ENCODE measurements at regions not wholly inside any gene's neighbourhood (a gene's known extent, or its start where the extent isn't known, plus 50 kb on each side); places are given as distances from the start of the nearest gene placed in this dataset.

DNA sequence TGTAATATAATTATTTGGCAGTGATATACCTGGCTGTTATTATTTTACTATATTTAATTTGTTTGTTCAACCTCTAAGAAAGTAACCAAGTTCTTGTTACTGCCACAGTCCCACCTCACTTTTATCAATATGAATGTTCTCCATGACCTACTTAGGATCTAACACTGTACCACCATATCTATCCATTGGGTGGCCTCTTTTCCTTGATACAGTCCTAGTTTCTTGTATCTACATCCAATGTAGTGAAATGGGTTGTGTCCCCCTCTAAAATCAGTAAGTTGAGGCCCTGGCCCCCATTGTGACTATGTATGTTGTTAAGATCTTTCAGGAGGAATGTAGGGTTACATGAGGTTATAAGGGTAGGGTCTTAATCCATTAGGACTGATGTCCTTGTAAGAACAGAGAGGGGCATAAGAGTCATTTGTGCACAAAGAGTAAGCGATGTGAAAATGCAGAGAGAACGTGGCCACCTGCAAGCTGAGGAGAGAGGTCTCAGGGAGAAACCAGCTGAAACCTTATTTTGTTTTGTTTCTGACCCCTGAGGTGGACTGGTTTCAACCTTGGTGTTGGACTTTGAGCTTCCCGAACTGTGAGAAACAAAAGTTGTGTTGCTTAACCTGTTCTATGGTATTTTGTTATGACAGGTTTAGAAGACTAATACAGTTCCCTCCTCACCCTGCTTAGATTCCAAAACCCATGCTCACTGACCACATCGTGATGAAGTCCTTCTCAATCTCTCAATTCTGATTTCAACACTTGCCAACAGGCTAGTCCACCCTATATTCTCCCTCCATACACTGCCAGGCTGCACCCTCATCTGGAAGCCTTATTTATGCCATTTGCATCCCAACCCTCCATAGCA lies 387.3 kb upstream of the EPHA7 start:
- TF ChIP-seq, protein P1, sequence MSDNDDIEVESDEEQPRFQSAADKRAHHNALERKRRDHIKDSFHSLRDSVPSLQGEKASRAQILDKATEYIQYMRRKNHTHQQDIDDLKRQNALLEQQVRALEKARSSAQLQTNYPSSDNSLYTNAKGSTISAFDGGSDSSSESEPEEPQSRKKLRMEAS (IDR thresholded peaks at IDR 0.05), result no peak
- TF ChIP-seq, protein P2, sequence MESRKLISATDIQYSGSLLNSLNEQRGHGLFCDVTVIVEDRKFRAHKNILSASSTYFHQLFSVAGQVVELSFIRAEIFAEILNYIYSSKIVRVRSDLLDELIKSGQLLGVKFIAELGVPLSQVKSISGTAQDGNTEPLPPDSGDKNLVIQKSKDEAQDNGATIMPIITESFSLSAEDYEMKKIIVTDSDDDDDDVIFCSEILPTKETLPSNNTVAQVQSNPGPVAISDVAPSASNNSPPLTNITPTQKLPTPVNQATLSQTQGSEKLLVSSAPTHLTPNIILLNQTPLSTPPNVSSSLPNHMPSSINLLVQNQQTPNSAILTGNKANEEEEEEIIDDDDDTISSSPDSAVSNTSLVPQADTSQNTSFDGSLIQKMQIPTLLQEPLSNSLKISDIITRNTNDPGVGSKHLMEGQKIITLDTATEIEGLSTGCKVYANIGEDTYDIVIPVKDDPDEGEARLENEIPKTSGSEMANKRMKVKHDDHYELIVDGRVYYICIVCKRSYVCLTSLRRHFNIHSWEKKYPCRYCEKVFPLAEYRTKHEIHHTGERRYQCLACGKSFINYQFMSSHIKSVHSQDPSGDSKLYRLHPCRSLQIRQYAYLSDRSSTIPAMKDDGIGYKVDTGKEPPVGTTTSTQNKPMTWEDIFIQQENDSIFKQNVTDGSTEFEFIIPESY (IDR thresholded peaks at IDR 0.05), result no peak
- TF ChIP-seq TAF1 (conservative IDR thresholded peaks at IDR 0.05) (no peak), SP1 (IDR thresholded peaks at IDR 0.05) (no peak), FOXA2 (IDR thresholded peaks at IDR 0.05) (no peak), RXRA (IDR thresholded peaks at IDR 0.05) (no peak), HNF4G (IDR thresholded peaks at IDR 0.05) (no peak)
- whole genome bisulfite sequencing, result 79% methylated on average over 4 of the region's 4 CpGs
- Histone ChIP-seq H3K4me3 (ENCODE audit: low read depth in 1 of 3, low read length in 3 of 3) (no peak overlapping the region), H3K9ac (ENCODE audit: low read depth in 1 of 2, low read length in 2 of 2) (no peak overlapping the region), H3K36me3 (ENCODE audit: control insufficient read depth in 4 of 4, insufficient read depth in 3 of 4, low read depth in 1 of 4, low read length in 3 of 4) (no peaks in the 10 kb centered on the region), H3K27me3 (ENCODE audit: control insufficient read depth in 4 of 4, insufficient read depth in 4 of 4, low read length in 3 of 4) (no peaks in the 10 kb centered on the region), H3K4me1 (ENCODE audit: control insufficient read depth in 4 of 4, insufficient read depth in 4 of 4, low read length in 3 of 4) (no peaks in the 10 kb centered on the region), H3K27ac (ENCODE audit: low read depth in 1 of 2, low read length in 2 of 2) (no peak overlapping the region), H3K9me3 (ENCODE audit: control insufficient read depth in 4 of 4, low read length in 3 of 4) (no peaks in the 10 kb centered on the region)
- no peak for DNase-seq (ENCODE audit: low spot score)

DNA sequence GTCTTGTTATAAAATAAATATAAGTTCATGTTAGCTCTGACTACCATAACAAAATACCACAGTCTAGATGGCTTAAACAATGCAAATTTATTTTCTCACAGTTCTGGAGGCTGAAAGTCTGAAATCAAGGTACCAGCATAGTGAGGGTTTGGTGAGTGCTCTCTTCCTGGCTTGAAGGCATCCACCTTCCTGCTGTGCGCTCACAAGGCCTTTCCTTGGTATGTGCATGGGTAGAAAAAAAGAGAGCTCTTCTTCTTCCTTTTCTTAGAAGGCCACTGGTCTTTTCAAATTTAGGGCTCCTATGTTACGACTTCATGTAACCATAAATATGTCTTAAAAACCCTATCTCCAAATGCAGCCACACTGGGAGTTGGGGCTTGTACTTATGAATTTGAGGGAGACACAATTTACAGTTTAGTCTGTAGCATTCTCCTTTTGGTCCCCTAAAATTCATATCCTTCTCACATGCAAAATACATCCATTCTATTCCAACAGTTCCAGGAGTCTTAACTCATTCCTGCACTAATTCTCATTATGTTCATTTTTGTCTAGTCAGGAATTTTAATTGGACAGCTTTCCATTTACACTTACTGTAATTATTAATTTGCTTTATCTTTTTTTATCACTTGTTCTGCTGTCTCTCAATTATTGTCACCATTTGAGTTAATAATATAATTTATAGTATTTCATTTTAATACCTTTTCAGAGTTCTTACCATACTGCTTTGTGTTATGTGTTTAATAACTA lies 381.9 kb upstream of the EPHA7 start:
- H3K4me3 ChIP-seq (ENCODE audit: low read depth in 1 of 3, low read length in 3 of 3), result no peak overlapping the region
- no peak for DNase-seq (ENCODE audit: low spot score)
- no peak overlapping the region for H3K27ac ChIP-seq (ENCODE audit: low read depth in 1 of 2, low read length in 2 of 2)
- H3K4me1 ChIP-seq (ENCODE audit: control insufficient read depth in 4 of 4, insufficient read depth in 4 of 4, low read length in 3 of 4), result no peaks in the 10 kb centered on the region
- no peaks in the 10 kb centered on the region for H3K27me3 ChIP-seq (ENCODE audit: control insufficient read depth in 4 of 4, insufficient read depth in 4 of 4, low read length in 3 of 4)
- TF ChIP-seq RXRA (IDR thresholded peaks at IDR 0.05), result no peak
- TF ChIP-seq GABPA (IDR thresholded peaks at IDR 0.05 in 1 of 2, conservative IDR thresholded peaks at IDR 0.05 in 1 of 2), result no peak
- TF ChIP-seq, protein P1 (IDR thresholded peaks at IDR 0.05), result no peak
- no peak for TF ChIP-seq RAD21 (IDR thresholded peaks at IDR 0.05)
- no peak for TF ChIP-seq TAF1 (conservative IDR thresholded peaks at IDR 0.05)
- TF ChIP-seq, protein P3, sequence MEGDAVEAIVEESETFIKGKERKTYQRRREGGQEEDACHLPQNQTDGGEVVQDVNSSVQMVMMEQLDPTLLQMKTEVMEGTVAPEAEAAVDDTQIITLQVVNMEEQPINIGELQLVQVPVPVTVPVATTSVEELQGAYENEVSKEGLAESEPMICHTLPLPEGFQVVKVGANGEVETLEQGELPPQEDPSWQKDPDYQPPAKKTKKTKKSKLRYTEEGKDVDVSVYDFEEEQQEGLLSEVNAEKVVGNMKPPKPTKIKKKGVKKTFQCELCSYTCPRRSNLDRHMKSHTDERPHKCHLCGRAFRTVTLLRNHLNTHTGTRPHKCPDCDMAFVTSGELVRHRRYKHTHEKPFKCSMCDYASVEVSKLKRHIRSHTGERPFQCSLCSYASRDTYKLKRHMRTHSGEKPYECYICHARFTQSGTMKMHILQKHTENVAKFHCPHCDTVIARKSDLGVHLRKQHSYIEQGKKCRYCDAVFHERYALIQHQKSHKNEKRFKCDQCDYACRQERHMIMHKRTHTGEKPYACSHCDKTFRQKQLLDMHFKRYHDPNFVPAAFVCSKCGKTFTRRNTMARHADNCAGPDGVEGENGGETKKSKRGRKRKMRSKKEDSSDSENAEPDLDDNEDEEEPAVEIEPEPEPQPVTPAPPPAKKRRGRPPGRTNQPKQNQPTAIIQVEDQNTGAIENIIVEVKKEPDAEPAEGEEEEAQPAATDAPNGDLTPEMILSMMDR (IDR thresholded peaks at IDR 0.05; ENCODE audit: low read depth, low read length, missing input control), result no peak
- TF ChIP-seq NR2F2 (IDR thresholded peaks at IDR 0.05), result no peak
- no peak for TF ChIP-seq FOXA1 (IDR thresholded peaks at IDR 0.05)
- no peaks in the 10 kb centered on the region for H3K9me3 ChIP-seq (ENCODE audit: control insufficient read depth in 4 of 4, low read length in 3 of 4)
- H3K36me3 ChIP-seq (ENCODE audit: control insufficient read depth in 4 of 4, insufficient read depth in 3 of 4, low read depth in 1 of 4, low read length in 3 of 4), result no peaks in the 10 kb centered on the region
- H3K9ac ChIP-seq (ENCODE audit: low read depth in 1 of 2, low read length in 2 of 2), result no peak overlapping the region
- 78% methylated on average over 2 of the region's 2 CpGs for WGBS
